AG08395 (cell line): ENCODE measurements at regions not wholly inside any gene's neighbourhood (a gene's known extent, or its start where the extent isn't known, plus 50 kb on each side); places are given as distances from the start of the nearest gene placed in this dataset.

Experiments
- DNase-seq: peaks from one replicate; pipeline ENCODE4 v3.0.0; 2012; ENCODE audit warnings: mixed read lengths, low spot score

GRCh38 chr10:8897769-8898168, 843.3 kb downstream of the GATA3 start:
- no peak for DNase-seq

- no peak for DNase-seq
Observed at GRCh38 chr10:8898745-8899330, 844.4 kb downstream of the GATA3 start.

GRCh38 chr10:8902926-8903325, 848.4 kb downstream of the GATA3 start:
- no peak for DNase-seq

GRCh38 chr10:8908013-8908412, 853.5 kb downstream of the GATA3 start:
- DNase-seq, result no peak

GRCh38 chr10:8910314-8910713, 855.8 kb downstream of the GATA3 start:
- DNase-seq, result no peak

- DNase-seq, result no peak
Observed at GRCh38 chr10:8911032-8911431, 856.5 kb downstream of the GATA3 start.

GRCh38 chr10:8912108-8912507, 857.6 kb downstream of the GATA3 start:
- no peak for DNase-seq

- DNase-seq, result no peak
Observed at GRCh38 chr10:8913720-8914119, 859.2 kb downstream of the GATA3 start.

- no peak for DNase-seq
Observed at GRCh38 chr10:8919280-8919679, 864.8 kb downstream of the GATA3 start.

GRCh38 chr10:8921568-8921967, 867.1 kb downstream of the GATA3 start:
- no peak for DNase-seq

GRCh38 chr10:8923096-8923495, 868.6 kb downstream of the GATA3 start:
- DNase-seq, result no peak

GRCh38 chr10:8927705-8928104, 873.2 kb downstream of the GATA3 start:
- no peak for DNase-seq

- DNase-seq, result no peak
Observed at GRCh38 chr10:8946451-8946850, 892.0 kb downstream of the GATA3 start.

GRCh38 chr10:8950978-8951377, 896.5 kb downstream of the GATA3 start:
- no peak for DNase-seq

GRCh38 chr10:8951440-8952089, 897.1 kb downstream of the GATA3 start:
- DNase-seq, result no peak

- no peak for DNase-seq
Observed at GRCh38 chr10:8956400-8956799, 901.9 kb downstream of the GATA3 start.

- no peak for DNase-seq
Observed at GRCh38 chr10:8962249-8962648, 907.8 kb downstream of the GATA3 start.

GRCh38 chr10:8967061-8967460, 912.6 kb downstream of the GATA3 start:
- no peak for DNase-seq

- no peak for DNase-seq
Observed at GRCh38 chr10:8969853-8970252, 915.4 kb downstream of the GATA3 start.

GRCh38 chr10:8975535-8975934, 921.0 kb downstream of the GATA3 start:
- no peak for DNase-seq

- no peak for DNase-seq
Observed at GRCh38 chr10:8978100-8978499, 923.6 kb downstream of the GATA3 start.

- DNase-seq, result no peak
Observed at GRCh38 chr10:8979976-8980375, 925.5 kb downstream of the GATA3 start.

GRCh38 chr10:8981277-8981676, 926.8 kb downstream of the GATA3 start:
- no peak for DNase-seq

GRCh38 chr10:8985651-8986050, 931.2 kb downstream of the GATA3 start:
- no peak for DNase-seq
